H9 (cell line): ENCODE measurements at regions not wholly inside any gene's neighbourhood (a gene's known extent, or its start where the extent isn't known, plus 50 kb on each side); places are given as distances from the start of the nearest gene placed in this dataset.
A peak's percentile ranks its signal among the peaks of the same experiment; 100 is the strongest.

ENCODE experiments used
- DNase-seq: peaks from one replicate; pipeline ENCODE4 v3.0.0-alpha.2; 2017
- H2AFZ ChIP-seq: one replicate; pipeline ENCODE4 v1.6.1; 2013; ENCODE audit warnings: mild to moderate bottlenecking, low read length, control low read depth, moderate library complexity
- H2AK5ac ChIP-seq: 2 replicates; pipeline ENCODE4 v1.6.1; 2013; ENCODE audit warnings: low read length, control low read depth, mixed read lengths; ENCODE audit not compliant: insufficient read length
- H2BK120ac ChIP-seq: one replicate; pipeline ENCODE4 v1.6.1; 2013; ENCODE audit warnings: low read depth, mild to moderate bottlenecking, low read length, control low read depth, inconsistent platforms; ENCODE audit not compliant: poor library complexity, severe bottlenecking
- H2BK12ac ChIP-seq: 2 replicates; pipeline ENCODE4 v1.6.1; 2013; ENCODE audit warnings: low read length, control low read depth, mixed read lengths, low read depth; ENCODE audit not compliant: insufficient read length
- H2BK15ac ChIP-seq: 2 replicates; pipeline ENCODE4 v1.6.1; 2013; ENCODE audit warnings: low read depth, low read length, control low read depth
- H2BK20ac ChIP-seq: one replicate; pipeline ENCODE4 v1.6.1; 2013; ENCODE audit warnings: low read depth, mild to moderate bottlenecking, low read length, control low read depth, inconsistent platforms; ENCODE audit not compliant: poor library complexity, severe bottlenecking
- H2BK5ac ChIP-seq: 2 replicates; pipeline ENCODE4 v1.6.1; 2013; ENCODE audit warnings: low read length, control low read depth, mixed read lengths; ENCODE audit not compliant: insufficient read length
- H3K14ac ChIP-seq: 2 replicates; pipeline ENCODE4 v1.6.1; 2013; ENCODE audit warnings: low read length, control low read depth; ENCODE audit not compliant: insufficient read depth
- H3K18ac ChIP-seq: 2 replicates; pipeline ENCODE4 v1.6.1; 2013; ENCODE audit warnings: low read depth, mild to moderate bottlenecking, mixed read lengths, low read length, control low read depth; ENCODE audit not compliant: insufficient read length
- H3K23ac ChIP-seq: 2 replicates; pipeline ENCODE4 v1.6.1; 2013; ENCODE audit warnings: low read length, control low read depth, mixed read lengths, low read depth; ENCODE audit not compliant: insufficient read length
- H3K23me2 ChIP-seq: 2 replicates; pipeline ENCODE4 v1.6.1; 2013; ENCODE audit warnings: low read depth, mild to moderate bottlenecking, mixed read lengths, low read length, control low read depth; ENCODE audit not compliant: insufficient read length, poor library complexity, severe bottlenecking
- H3K27ac ChIP-seq: 2 replicates; pipeline ENCODE4 v1.5.1; 2013; ENCODE audit warnings: low read length, control low read depth, mixed read lengths, low read depth; ENCODE audit not compliant: insufficient read length
- H3K27me3 ChIP-seq: 2 replicates; pipeline ENCODE4 v1.6.1; 2013; ENCODE audit warnings: low read length, control low read depth, inconsistent platforms; ENCODE audit not compliant: insufficient read depth
- H3K4ac ChIP-seq: 2 replicates; pipeline ENCODE4 v1.6.1; 2013; ENCODE audit warnings: low read depth, mild to moderate bottlenecking, control low read depth, inconsistent platforms, low read length, moderate library complexity
- H3K4me1 ChIP-seq: 2 replicates; pipeline ENCODE4 v1.6.1; 2013; ENCODE audit warnings: low read length, control low read depth, inconsistent platforms; ENCODE audit not compliant: insufficient read depth
- H3K4me2 ChIP-seq: 2 replicates; pipeline ENCODE4 v1.6.1; 2013; ENCODE audit warnings: low read length, control low read depth, mixed read lengths; ENCODE audit not compliant: insufficient read length, insufficient read depth
- H3K56ac ChIP-seq: 2 replicates; pipeline ENCODE4 v1.6.1; 2013; ENCODE audit warnings: low read depth, mild to moderate bottlenecking, mixed read lengths, low read length, control low read depth; ENCODE audit not compliant: insufficient read length
- H3K79me1 ChIP-seq: 2 replicates; pipeline ENCODE4 v1.6.1; 2013; ENCODE audit warnings: low read depth, mild to moderate bottlenecking, moderate library complexity, low read length, control low read depth, inconsistent platforms; ENCODE audit not compliant: insufficient read depth, poor library complexity, severe bottlenecking
- H3K79me2 ChIP-seq: 2 replicates; pipeline ENCODE4 v1.6.1; 2013; ENCODE audit warnings: low read length, control low read depth, inconsistent platforms; ENCODE audit not compliant: insufficient read depth
- H3K9ac ChIP-seq: 2 replicates; pipeline ENCODE4 v1.6.1; 2013; ENCODE audit warnings: low read length, control low read depth, mixed read lengths; ENCODE audit not compliant: insufficient read length; ENCODE audit errors: extremely low read depth
- H3K9me3 ChIP-seq: one replicate; pipeline ENCODE4 v1.6.1; 2013; ENCODE audit warnings: low read depth, low read length, inconsistent platforms; ENCODE audit not compliant: control insufficient read depth
- H3T11ph ChIP-seq: one replicate; pipeline ENCODE4 v1.6.1; 2013; ENCODE audit warnings: mild to moderate bottlenecking, low read length, control low read depth, inconsistent platforms
- H4K20me1 ChIP-seq: one replicate; pipeline ENCODE4 v1.6.1; 2013; ENCODE audit not compliant: control insufficient read depth, insufficient read length, insufficient read depth
- H4K5ac ChIP-seq: 2 replicates; pipeline ENCODE4 v1.6.1; 2013; ENCODE audit warnings: low read depth, mild to moderate bottlenecking, mixed read lengths, low read length, control low read depth; ENCODE audit not compliant: insufficient read length
- H4K8ac ChIP-seq: replicated peaks from 2 replicates; pipeline ENCODE4 v1.6.1; 2013; ENCODE audit warnings: low read length, control low read depth, mixed read lengths, low read depth; ENCODE audit not compliant: insufficient read length
- H4K91ac ChIP-seq: 2 replicates; pipeline ENCODE4 v1.6.1; 2013; ENCODE audit warnings: low read depth, mild to moderate bottlenecking, moderate library complexity, mixed read lengths, low read length, control low read depth; ENCODE audit not compliant: insufficient read length
- H3K27ac Mint-ChIP-seq, 3 experiments: 2 replicates in 2 of 3; 3 replicates in 1 of 3; pipeline ENCODE4 v1.8.0; 2020 to 2021; ENCODE audit warnings: mixed read lengths in 3 of 3, mild to moderate bottlenecking in 1 of 3, moderate library complexity in 1 of 3
- H3K27me3 Mint-ChIP-seq: 2 replicates; pipeline ENCODE4 v1.8.0; 2021; ENCODE audit warnings: low read depth, mild to moderate bottlenecking, moderate library complexity, mixed read lengths
- H3K36me3 Mint-ChIP-seq, 3 experiments: 2 replicates in 2 of 3; 3 replicates in 1 of 3; pipeline ENCODE4 v1.8.0; 2020 to 2021; ENCODE audit warnings: low read depth in 3 of 3, mixed read lengths in 3 of 3; ENCODE audit not compliant: insufficient read depth in 1 of 3
- H3K4me1 Mint-ChIP-seq, 2 experiments: 2 replicates each; pipeline ENCODE4 v1.8.0; 2020; ENCODE audit warnings: mixed read lengths in 2 of 2
- H3K4me3 Mint-ChIP-seq, 2 experiments: 2 replicates in 1 of 2; 3 replicates in 1 of 2; pipeline ENCODE4 v1.8.0; 2020 to 2021; ENCODE audit warnings: mild to moderate bottlenecking in 2 of 2, mixed read lengths in 2 of 2, moderate library complexity in 1 of 2
- H3K9me3 Mint-ChIP-seq, 2 experiments: 2 replicates in 1 of 2; 3 replicates in 1 of 2; pipeline ENCODE4 v1.8.0; 2020; ENCODE audit warnings: mild to moderate bottlenecking in 2 of 2, mixed read lengths in 2 of 2, moderate library complexity in 1 of 2
- CTCF ChIP-seq: fragments of 200-600 bp; sonication (generic); conservative IDR thresholded peaks from 3 replicates; pipeline ENCODE4 v1.8.0; 2021; ENCODE audit warnings: antibody characterized with exemption, mild to moderate bottlenecking
- WGBS: extraction: QIAGEN DNeasy Blood & Tissue Kit; methylation state at CpG from one replicate; pipeline ENCODE4 v1.1.7; 2013; ENCODE audit warnings: missing lambda C conversion rate, low lambda C conversion rate, mixed read lengths; ENCODE audit not compliant: insufficient read length; ENCODE audit errors: extremely low coverage; 5-methylcytosine and 5-hydroxymethylcytosine counted together

- H3T11ph ChIP-seq: no peak overlapping the region
- no CpG with 5 or more reads among the region's 1 CpG for WGBS
- DNase-seq: no peak
- no peaks in the 10 kb centered on the region; the same call in 1 of the 2 replicates for H3K27me3 Mint-ChIP-seq
- H3K4me1 ChIP-seq: no peaks in the 10 kb centered on the region
- no peak overlapping the region for H2AK5ac ChIP-seq
- TF ChIP-seq CTCF: no peak
- H3K9ac ChIP-seq: no peak overlapping the region
- H2BK120ac ChIP-seq: no peak overlapping the region
- no peaks in the 10 kb centered on the region for H3K79me2 ChIP-seq
- no peaks in the 10 kb centered on the region for H3K27me3 ChIP-seq
- H2BK12ac ChIP-seq: no peak overlapping the region
- H2AFZ ChIP-seq: no peak overlapping the region
- no peaks in the 10 kb centered on the region for H4K20me1 ChIP-seq
- no peak overlapping the region for H4K8ac ChIP-seq
- H3K4me1 Mint-ChIP-seq: no peaks in the 10 kb centered on the region
- peaks cover 6 to 11% (median 8%) of the 10 kb centered on the region in 3 experiments; a peak in 6 of 7 replicates for H3K36me3 Mint-ChIP-seq
- no peak overlapping the region for H2BK20ac ChIP-seq
- no peaks in the 10 kb centered on the region for H3K9me3 ChIP-seq
- no peak overlapping the region for H3K56ac ChIP-seq
- H3K4me2 ChIP-seq: no peak overlapping the region
- H3K27ac ChIP-seq: no peak overlapping the region
- no peak overlapping the region for H3K18ac ChIP-seq
- H4K91ac ChIP-seq: no peak overlapping the region
- no peak overlapping the region for H3K23ac ChIP-seq
- peak overlapping the region in 1 of 3 experiments; percentile 65; a peak in 2 of 7 replicates for H3K27ac Mint-ChIP-seq
- no peak overlapping the region for H3K4ac ChIP-seq
- H4K5ac ChIP-seq: no peak overlapping the region
- no peaks in the 10 kb centered on the region for H3K23me2 ChIP-seq
- H3K4me3 Mint-ChIP-seq: no peak overlapping the region
- H3K14ac ChIP-seq: no peak overlapping the region
- no peak overlapping the region for H2BK5ac ChIP-seq
- H2BK15ac ChIP-seq: no peak overlapping the region
- peaks cover 15 to 17% of the 10 kb centered on the region in 2 experiments for H3K9me3 Mint-ChIP-seq
- H3K79me1 ChIP-seq: no peaks in the 10 kb centered on the region
Measured at GRCh38 chr14:66056926-66057552, 429.1 kb upstream of the CCDC196 start.
